ENCODE measurements at regions not wholly inside any gene's neighbourhood (a gene's known extent, or its start where the extent isn't known, plus 50 kb on each side); places are given as distances from the start of the nearest gene placed in this dataset.

GRCh38 chr5:38638656-38639055 lies 82.2 kb upstream of the LIFR start:
- no peak for TF ChIP-seq CTCF (IDR thresholded peaks at IDR 0.05)
- no peak for TF ChIP-seq POLR2A (IDR thresholded peaks at IDR 0.05)
- TF ChIP-seq POLR2AphosphoS5 (IDR thresholded peaks at IDR 0.05), result no peak

Measured in breast epithelium (tissue), 3 donors.